ENCODE measurements at regions not wholly inside any gene's neighbourhood (a gene's known extent, or its start where the extent isn't known, plus 50 kb on each side); places are given as distances from the start of the nearest gene placed in this dataset.

- Mint-ChIP-seq H3K4me3 (no peak overlapping the region), H3K36me3 (no peaks in the 10 kb centered on the region), H3K27me3 (peaks cover 6% of the 10 kb centered on the region), H3K4me1 (peaks cover 7% of the 10 kb centered on the region), H3K27ac (no peak overlapping the region), H3K9me3 (no peaks in the 10 kb centered on the region)
- ATAC-seq (ENCODE audit: low read depth), result no peak
- no peak for DNase-seq (ENCODE audit: low spot score in 2 of 2)
Observed at GRCh38 chr7:95718577-95719410, 53.6 kb upstream of the DYNC1I1 start.

DNA sequence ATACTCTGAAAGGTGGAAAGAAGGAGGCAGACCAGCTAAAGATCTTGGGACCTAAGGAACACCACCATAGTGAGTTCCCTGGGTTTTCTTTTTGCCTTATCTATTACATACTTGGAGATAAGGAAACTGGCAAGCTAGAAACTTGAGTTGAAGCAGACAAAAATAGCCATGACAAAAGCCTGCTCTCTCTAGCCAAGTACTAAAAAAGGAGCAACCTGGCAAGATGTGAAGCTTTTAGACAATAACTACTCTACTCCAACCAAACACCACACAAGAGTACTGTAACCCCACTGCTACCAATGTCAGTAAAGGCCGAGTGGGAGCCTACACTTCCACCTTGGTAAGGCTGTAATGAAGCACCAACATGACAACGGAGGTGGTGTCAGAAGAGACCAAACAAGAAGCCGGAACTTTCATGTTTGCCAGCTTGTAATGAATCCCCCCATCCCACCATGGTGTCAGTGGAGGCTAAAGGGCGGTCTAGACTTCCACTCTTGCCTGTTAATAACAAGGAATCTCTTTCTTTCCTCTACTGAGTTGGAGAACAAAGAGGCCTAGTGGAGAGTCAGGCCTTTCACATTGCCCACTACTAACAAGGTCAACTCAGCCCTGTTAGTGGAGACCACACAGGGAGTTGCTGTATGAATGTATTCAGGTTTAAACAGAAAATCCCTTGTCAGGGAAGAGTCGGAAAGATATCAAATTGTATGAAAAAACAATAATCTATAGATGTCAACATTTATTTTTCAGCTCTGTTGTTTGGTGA lies 55.8 kb upstream of the DYNC1I1 start:
- H3K36me3 Mint-ChIP-seq, result no peaks in the 10 kb centered on the region

DNA sequence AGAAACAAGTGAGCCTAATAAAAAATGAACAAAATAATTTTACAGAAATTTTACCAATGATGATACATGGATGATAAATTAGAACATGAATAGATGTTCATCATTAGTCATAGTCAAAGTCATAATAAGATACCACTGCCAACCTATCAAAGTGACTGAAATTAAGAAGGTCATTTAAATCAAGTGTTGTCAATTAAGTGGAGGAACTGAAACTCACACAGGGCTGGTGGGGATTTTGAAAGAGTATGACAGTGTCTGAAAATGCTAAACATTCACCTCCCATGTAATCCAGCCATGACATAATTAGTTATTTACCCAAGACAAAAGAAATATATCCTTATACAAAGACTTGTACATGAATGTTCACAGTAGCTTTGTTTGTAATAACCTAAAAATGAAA lies 57.1 kb upstream of the DYNC1I1 start:
- no peaks in the 10 kb centered on the region for H3K36me3 Mint-ChIP-seq
- peak overlapping the region; percentile 33 for H3K27ac Mint-ChIP-seq
- DNase-seq (ENCODE audit: low spot score in 2 of 2) (peak in 1 of 2 donors; percentile 14), ATAC-seq (ENCODE audit: low read depth) (peak; percentile 97)
- H3K9me3 Mint-ChIP-seq, result peaks cover 5% of the 10 kb centered on the region
- peaks cover 10% of the 10 kb centered on the region for H3K4me1 Mint-ChIP-seq
- peaks cover 4% of the 10 kb centered on the region for H3K27me3 Mint-ChIP-seq
- H3K4me3 Mint-ChIP-seq, result no peak overlapping the region

More for the DNA sequence above, 55.8 kb upstream of the DYNC1I1 start:
- DNase-seq (ENCODE audit: low spot score in 2 of 2), result no peak
- ATAC-seq (ENCODE audit: low read depth), result no peak
- peak overlapping the region; percentile 33 for H3K27ac Mint-ChIP-seq
- H3K27me3 Mint-ChIP-seq, result peaks cover 2% of the 10 kb centered on the region
- no peak overlapping the region for H3K4me3 Mint-ChIP-seq
- H3K4me1 Mint-ChIP-seq, result peaks cover 7% of the 10 kb centered on the region
- peaks cover 3% of the 10 kb centered on the region for H3K9me3 Mint-ChIP-seq

DNA sequence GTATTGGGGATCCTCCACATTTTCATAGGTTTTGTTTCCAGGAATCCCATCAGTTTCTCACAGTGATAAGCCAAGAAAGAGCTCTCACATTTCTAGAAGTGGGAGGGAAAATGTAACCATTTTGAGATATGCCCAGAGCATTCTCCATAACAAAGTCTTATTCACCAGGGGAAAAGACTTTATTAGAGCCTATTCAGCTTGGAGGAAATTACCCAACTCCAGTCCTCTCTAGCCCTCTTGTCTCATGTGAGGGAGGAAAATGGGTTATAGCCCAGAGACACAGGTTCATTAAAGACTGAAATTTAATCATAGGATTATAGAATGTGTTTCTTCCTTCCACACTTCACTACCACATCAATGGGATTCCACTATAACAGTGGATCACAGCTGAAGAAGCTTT lies 61.6 kb upstream of the DYNC1I1 start:
- H3K27me3 Mint-ChIP-seq, result peaks cover 14% of the 10 kb centered on the region
- DNase-seq (ENCODE audit: low spot score in 2 of 2), result no peak
- no peak for ATAC-seq (ENCODE audit: low read depth)
- peaks cover 9% of the 10 kb centered on the region for H3K9me3 Mint-ChIP-seq
- no peak overlapping the region for H3K4me3 Mint-ChIP-seq
- peaks cover 7% of the 10 kb centered on the region for H3K4me1 Mint-ChIP-seq
- no peak overlapping the region for H3K27ac Mint-ChIP-seq
- no peaks in the 10 kb centered on the region for H3K36me3 Mint-ChIP-seq

- DNase-seq (ENCODE audit: low spot score in 2 of 2), result no peak
- Mint-ChIP-seq H3K27ac (no peak overlapping the region), H3K4me1 (no peaks in the 10 kb centered on the region), H3K27me3 (peaks cover 3% of the 10 kb centered on the region), H3K36me3 (no peaks in the 10 kb centered on the region), H3K4me3 (no peak overlapping the region), H3K9me3 (no peaks in the 10 kb centered on the region)
- ATAC-seq (ENCODE audit: low read depth), result no peak
Observed at GRCh38 chr7:95700917-95701316, 71.4 kb upstream of the DYNC1I1 start.

DNA sequence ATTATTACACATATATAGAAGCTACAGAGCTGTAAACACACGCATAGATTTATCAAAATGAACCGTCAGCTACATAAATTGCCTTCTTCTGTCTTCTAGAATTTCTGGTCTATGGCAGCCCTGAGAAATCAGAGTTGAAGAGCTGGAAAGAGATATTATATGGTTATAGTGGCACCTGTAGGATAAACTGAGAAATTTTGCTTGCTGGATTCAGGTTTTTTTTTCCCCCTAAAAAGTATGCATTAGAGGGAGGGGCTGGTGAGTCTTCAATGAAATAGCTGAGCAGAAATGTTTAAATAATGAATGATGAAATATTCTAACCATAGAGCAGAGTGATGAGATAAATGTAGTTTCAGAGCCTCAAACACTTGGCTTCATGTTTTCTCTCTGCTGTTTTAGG lies 78.0 kb upstream of the DYNC1I1 start:
- Mint-ChIP-seq H3K4me1 (peaks cover 5% of the 10 kb centered on the region), H3K9me3 (no peaks in the 10 kb centered on the region), H3K27me3 (peaks cover 3% of the 10 kb centered on the region), H3K27ac (no peak overlapping the region), H3K36me3 (no peaks in the 10 kb centered on the region), H3K4me3 (no peak overlapping the region)
- no peak for ATAC-seq (ENCODE audit: low read depth)
- DNase-seq (ENCODE audit: low spot score in 2 of 2), result no peak

DNA sequence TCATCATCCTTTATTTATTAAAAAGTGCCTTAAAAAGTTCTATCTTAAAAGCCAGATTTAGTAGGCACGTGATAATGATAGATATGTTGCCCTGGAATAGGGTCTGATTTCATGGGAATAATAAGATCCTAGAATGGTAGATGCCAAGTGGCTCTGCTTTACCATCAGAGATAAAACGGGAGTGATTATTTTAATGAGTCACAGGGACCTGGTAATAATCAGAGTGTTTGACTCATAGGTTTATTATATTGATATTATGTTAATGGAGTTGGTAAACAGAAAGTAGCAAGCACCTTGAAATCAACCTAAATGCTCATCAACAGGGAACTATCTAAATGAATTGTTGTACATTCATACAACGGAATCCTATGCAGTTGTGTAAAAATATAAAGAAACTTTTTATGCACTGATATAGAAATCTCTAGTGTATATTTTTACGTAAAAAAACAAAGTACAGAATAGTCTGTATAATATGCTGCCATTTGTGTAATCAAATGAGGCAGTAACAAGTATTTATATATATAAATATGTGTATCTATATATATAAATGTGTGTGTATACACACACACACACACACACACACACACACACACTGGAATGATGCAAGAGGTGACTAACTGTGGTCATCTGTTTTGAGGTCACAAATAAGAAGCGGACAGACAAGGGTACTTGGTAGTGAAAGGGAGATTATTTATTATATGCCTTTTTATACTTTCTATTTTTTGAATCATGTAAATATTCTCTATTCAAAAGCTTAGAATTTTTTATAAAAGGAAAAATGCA lies 78.6 kb upstream of the DYNC1I1 start:
- Mint-ChIP-seq H3K27ac (no peak overlapping the region), H3K4me1 (peaks cover 5% of the 10 kb centered on the region), H3K4me3 (no peak overlapping the region), H3K9me3 (no peaks in the 10 kb centered on the region), H3K36me3 (no peaks in the 10 kb centered on the region), H3K27me3 (peaks cover 3% of the 10 kb centered on the region)
- DNase-seq (ENCODE audit: low spot score in 2 of 2) (no peak), ATAC-seq (ENCODE audit: low read depth) (no peak)

GRCh38 chr7:95691464-95691863 lies 80.9 kb upstream of the DYNC1I1 start:
- Mint-ChIP-seq H3K27me3 (peaks cover 3% of the 10 kb centered on the region), H3K4me3 (no peak overlapping the region), H3K27ac (no peak overlapping the region), H3K36me3 (no peaks in the 10 kb centered on the region), H3K9me3 (no peaks in the 10 kb centered on the region), H3K4me1 (peaks cover 5% of the 10 kb centered on the region)
- DNase-seq (ENCODE audit: low spot score in 2 of 2) (no peak), ATAC-seq (ENCODE audit: low read depth) (no peak)

- DNase-seq (ENCODE audit: low spot score in 2 of 2) (peak; percentile 22 to 27), ATAC-seq (ENCODE audit: low read depth) (peak; percentile 77)
- Mint-ChIP-seq H3K4me1 (peaks cover 5% of the 10 kb centered on the region), H3K9me3 (no peaks in the 10 kb centered on the region), H3K36me3 (no peaks in the 10 kb centered on the region), H3K27me3 (peaks cover 3% of the 10 kb centered on the region), H3K27ac (no peak overlapping the region), H3K4me3 (peak overlapping the region; percentile 24)
Observed at GRCh38 chr7:95690367-95690947, 81.9 kb upstream of the DYNC1I1 start.

DNA sequence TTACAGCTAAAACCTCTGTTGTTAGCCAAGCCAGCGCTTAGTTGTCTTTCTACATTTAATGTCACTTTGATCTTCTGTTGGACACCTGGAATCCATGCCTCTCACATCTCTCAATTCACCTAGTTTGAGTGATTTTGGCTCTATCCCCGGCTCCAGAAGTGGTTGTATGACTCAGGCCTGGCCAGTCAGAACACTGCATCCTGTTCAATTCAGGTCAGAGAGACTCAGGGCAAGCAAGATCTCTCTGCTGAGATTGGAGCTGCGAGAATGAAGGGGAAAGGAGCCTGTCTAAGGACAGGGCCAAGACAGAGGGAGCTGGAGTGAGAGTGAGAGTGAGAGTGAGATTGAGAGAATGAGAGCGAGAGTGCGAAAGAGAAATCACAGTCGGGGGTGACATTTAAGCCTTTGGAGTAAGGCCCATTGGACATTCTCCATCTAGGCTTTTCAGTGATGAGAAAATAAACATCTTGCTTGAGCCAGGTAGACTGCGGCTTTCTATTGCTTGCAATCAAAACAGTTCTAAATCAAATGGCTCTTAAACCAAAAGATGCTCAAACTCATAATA lies 83.3 kb upstream of the DYNC1I1 start:
- Mint-ChIP-seq H3K9me3 (no peaks in the 10 kb centered on the region), H3K27ac (no peak overlapping the region), H3K4me3 (no peak overlapping the region), H3K4me1 (peaks cover 5% of the 10 kb centered on the region), H3K27me3 (no peaks in the 10 kb centered on the region), H3K36me3 (no peaks in the 10 kb centered on the region)
- DNase-seq (ENCODE audit: low spot score in 2 of 2) (no peak), ATAC-seq (ENCODE audit: low read depth) (no peak)

DNA sequence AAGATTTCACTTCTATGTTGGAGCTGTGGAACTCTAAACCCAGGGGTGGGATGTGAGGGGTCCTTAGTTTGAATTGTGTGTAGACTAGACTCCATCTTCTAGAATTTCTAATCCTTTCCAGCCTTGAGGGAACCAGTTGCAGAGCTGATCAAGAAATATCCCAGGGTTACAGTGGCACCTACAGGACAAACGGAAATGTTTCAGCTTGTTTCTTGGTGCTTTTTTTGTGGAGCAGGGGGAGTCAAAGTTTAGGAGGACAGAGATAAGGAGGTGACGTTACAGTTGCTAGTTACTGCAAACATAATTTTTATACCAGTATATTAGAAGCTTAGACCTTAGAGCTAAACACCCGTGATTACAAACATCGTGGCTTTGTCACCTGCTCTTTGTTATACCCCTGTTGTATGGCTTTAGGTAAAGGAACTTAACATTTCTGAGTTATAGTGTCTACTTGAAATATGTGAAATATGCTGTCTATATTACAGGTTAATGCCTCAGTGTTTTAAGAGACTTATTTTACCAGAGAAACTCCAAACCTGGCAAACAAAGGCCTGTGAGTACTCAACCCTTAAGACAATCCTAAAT lies 84.5 kb upstream of the DYNC1I1 start:
- Mint-ChIP-seq H3K27ac (no peak overlapping the region), H3K9me3 (no peaks in the 10 kb centered on the region), H3K4me3 (no peak overlapping the region), H3K27me3 (no peaks in the 10 kb centered on the region), H3K4me1 (peaks cover 5% of the 10 kb centered on the region), H3K36me3 (no peaks in the 10 kb centered on the region)
- ATAC-seq (ENCODE audit: low read depth), result no peak
- DNase-seq (ENCODE audit: low spot score in 2 of 2), result no peak

DNA sequence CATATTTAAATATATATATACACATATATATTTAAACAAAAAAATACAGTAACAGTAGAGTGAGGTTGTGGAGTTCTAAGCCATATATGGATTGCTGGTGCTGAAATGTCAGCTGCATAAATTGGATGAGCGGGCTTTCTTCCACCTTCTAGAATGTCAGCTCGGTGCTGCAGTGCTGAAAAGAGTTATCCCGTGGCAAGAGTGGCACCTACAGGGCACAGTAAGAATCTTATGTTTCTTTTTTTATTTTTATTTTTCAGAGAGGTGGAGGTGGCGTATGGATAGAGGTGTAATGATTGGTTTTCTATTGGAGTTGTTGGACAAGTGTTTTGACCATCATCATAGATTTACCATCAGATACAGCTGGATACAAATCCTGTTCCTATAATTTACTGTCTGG lies 86.2 kb upstream of the DYNC1I1 start:
- Mint-ChIP-seq H3K9me3 (no peaks in the 10 kb centered on the region), H3K27me3 (no peaks in the 10 kb centered on the region), H3K27ac (no peak overlapping the region), H3K4me1 (peaks cover 11% of the 10 kb centered on the region), H3K36me3 (no peaks in the 10 kb centered on the region), H3K4me3 (no peak overlapping the region)
- DNase-seq (ENCODE audit: low spot score in 2 of 2) (peak; percentile 32 to 39), ATAC-seq (ENCODE audit: low read depth) (peak; percentile 69)

DNA sequence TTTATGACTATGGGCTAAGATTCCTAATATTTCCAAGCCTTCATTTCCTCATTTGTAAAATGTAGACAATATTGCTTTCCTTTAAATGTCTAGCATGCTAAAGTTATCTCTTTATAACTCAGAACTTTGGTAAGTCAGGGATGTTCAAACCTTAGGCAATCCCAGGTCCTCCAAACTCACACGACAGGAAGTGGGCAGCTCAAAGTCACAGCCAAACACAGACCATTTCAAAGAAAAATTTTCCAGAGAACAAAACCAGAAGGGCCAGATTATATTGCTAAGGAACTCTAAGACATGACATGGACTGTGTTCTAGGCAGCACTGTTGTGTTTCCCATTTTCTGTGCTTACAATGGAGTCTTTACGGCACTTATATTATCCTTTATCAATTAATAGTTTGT lies 87.8 kb upstream of the DYNC1I1 start:
- H3K4me3 Mint-ChIP-seq, result no peak overlapping the region

More for the DNA sequence above, 87.8 kb upstream of the DYNC1I1 start:
- H3K36me3 Mint-ChIP-seq, result no peaks in the 10 kb centered on the region
- no peaks in the 10 kb centered on the region for H3K9me3 Mint-ChIP-seq
- peaks cover 10% of the 10 kb centered on the region for H3K4me1 Mint-ChIP-seq
- ATAC-seq (ENCODE audit: low read depth), result no peak
- no peaks in the 10 kb centered on the region for H3K27me3 Mint-ChIP-seq
- no peak for DNase-seq (ENCODE audit: low spot score in 2 of 2)
- no peak overlapping the region for H3K27ac Mint-ChIP-seq
